HepG2 (cell line): ENCODE measurements at regions not wholly inside any gene's neighbourhood (a gene's known extent, or its start where the extent isn't known, plus 50 kb on each side); places are given as distances from the start of the nearest gene placed in this dataset.

ENCODE experiments used
- ATAC-seq: fragments of 200-7000 bp; cut with Tn5 transposase; 3 replicates; pipeline ENCODE4 v1.9.1; 2020; ENCODE audit warnings: mild to moderate bottlenecking, moderate library complexity
- BruUV-seq: library from RNA; stranded (reverse); fragments of 400-500 nt; replicated peaks from 2 replicates; lab custom pipeline; 2021; lab: Mats Ljungman, UMichigan
- CTCF ChIA-PET: fragments of 300-600 bp; formaldehyde crosslinking; extraction: SDS; loops from one replicate; lab custom pipeline; 2021; ENCODE audit warnings: low total read pairs, inconsistent platforms, low intra/inter-chr PET ratio; lab: Yijun Ruan, JAX
- POLR2A ChIA-PET: fragments of 350-600 bp; sonication (Branson Sonifier 250); formaldehyde crosslinking; loops from one replicate; lab custom pipeline; 2020; ENCODE audit warnings: antibody characterized with exemption, inconsistent platforms; lab: Yijun Ruan, JAX
- DNase-seq: peaks from one replicate; pipeline ENCODE4 v3.0.0-alpha.2; 2015; ENCODE audit warnings: low spot score
- FAIRE-seq: peaks from 3 replicates; lab custom pipeline; 2011; peaks lifted over from hg19 to GRCh38; lab: Jason Lieb, UNC
- H2AFZ ChIP-seq: one replicate; pipeline ENCODE4 v1.6.1; 2011; ENCODE audit warnings: low read length, inconsistent platforms
- H3K27ac ChIP-seq: fragments of 300-600 bp; 3 replicates; pipeline ENCODE4 v1.8.0; 2011; ENCODE audit warnings: mixed run types, mild to moderate bottlenecking, mixed read lengths, low read length, inconsistent platforms; ENCODE audit not compliant: insufficient read depth; ENCODE audit errors: extremely low read length
- H3K27me3 ChIP-seq, 2 experiments: fragments of 200-600 bp in 1 of 2; 2 replicates in 1 of 2; 3 replicates in 1 of 2; pipeline versions ENCODE4 v1.6.0 to v1.8.0; 2011; ENCODE audit warnings: low read length in 2 of 2, mild to moderate bottlenecking in 2 of 2, moderate library complexity in 2 of 2, inconsistent platforms in 1 of 2; ENCODE audit not compliant: insufficient read depth in 2 of 2, control insufficient read depth in 1 of 2
- H3K36me3 ChIP-seq, 2 experiments: fragments of 200-600 bp in 1 of 2; replicated peaks in 1 of 2; 2 replicates in 1 of 2; 3 replicates in 1 of 2; pipeline versions ENCODE4 v1.5.1 to v1.8.0; 2011; ENCODE audit warnings: low read length in 2 of 2, inconsistent platforms in 1 of 2; ENCODE audit not compliant: insufficient read depth in 2 of 2, control insufficient read depth in 1 of 2
- H3K4me1 ChIP-seq: 2 replicates; pipeline ENCODE4 v1.5.1; 2012; ENCODE audit warnings: low read length, inconsistent platforms; ENCODE audit not compliant: insufficient read depth
- H3K4me2 ChIP-seq: 2 replicates; pipeline ENCODE4 v1.6.0; 2011; ENCODE audit warnings: low read depth, low read length, inconsistent platforms
- H3K4me3 ChIP-seq, 3 experiments: fragments of 200-600 bp in 1 of 3; sonication (generic), shearing (Covaris generic) in 1 of 3; replicated peaks in 1 of 3; 2 replicates each; pipeline ENCODE4 v1.5.1; 2011 to 2016; ENCODE audit warnings: low read length in 3 of 3, inconsistent platforms in 2 of 3, low read depth in 2 of 3, mild to moderate bottlenecking in 2 of 3, control low read depth in 1 of 3, mixed read lengths in 1 of 3; ENCODE audit not compliant: insufficient read depth in 1 of 3
- H3K79me2 ChIP-seq: one replicate; pipeline ENCODE4 v1.6.1; 2011; ENCODE audit warnings: low read length, inconsistent platforms; ENCODE audit not compliant: insufficient read depth
- H3K9ac ChIP-seq: 2 replicates; pipeline ENCODE4 v1.6.0; 2011; ENCODE audit warnings: mild to moderate bottlenecking, low read depth, low read length, inconsistent platforms; ENCODE audit not compliant: insufficient read depth
- H3K9me3 ChIP-seq: 2 replicates; pipeline ENCODE4 v1.5.1; 2012; ENCODE audit warnings: mild to moderate bottlenecking, low read length
- H4K20me1 ChIP-seq: 2 replicates; pipeline ENCODE4 v1.6.0; 2011; ENCODE audit warnings: inconsistent platforms, mild to moderate bottlenecking, low read length, moderate library complexity; ENCODE audit not compliant: insufficient read depth
- NR2F6 ChIP-seq, 2 experiments: IDR thresholded peaks; 2 replicates each; pipeline ENCODE4 v1.6.1; 2016; ENCODE audit warnings: antibody characterized with exemption in 1 of 2, mild to moderate bottlenecking in 1 of 2
- SOX13 ChIP-seq, 3 experiments: fragments of 450-650 bp in 1 of 3; sonication (generic) in 1 of 3; formaldehyde crosslinking in 1 of 3; IDR thresholded peaks in 2 of 3; conservative IDR thresholded peaks in 1 of 3; 2 replicates each; pipeline versions ENCODE4 v1.5.0 to v1.6.1; 2016 to 2020; ENCODE audit warnings: antibody characterized with exemption in 1 of 3, mild to moderate bottlenecking in 1 of 3, missing compliant biosample characterization in 1 of 3, missing genetic modification reagents in 1 of 3, moderate library complexity in 1 of 3
- ZNF331 ChIP-seq: sonication (generic); formaldehyde crosslinking; IDR thresholded peaks from 2 replicates; pipeline ENCODE4 v1.4.0; 2020; ENCODE audit warnings: missing genetic modification reagents
- ZNF652 ChIP-seq: IDR thresholded peaks from 2 replicates; pipeline ENCODE4 v1.6.1; 2016; ENCODE audit warnings: low read depth, borderline replicate concordance
- WGBS: methylation state at CpG from one replicate; pipeline ENCODE4 v1.1.6; 2017; ENCODE audit warnings: low lambda C conversion rate; 5-methylcytosine and 5-hydroxymethylcytosine counted together
- in situ Hi-C: cut with HindIII; loops from 2 replicates; pipeline ENCODE4 v1.10.0; 2017; ENCODE audit warnings: low pct_unique_long_range_greater_than_20kb; ENCODE audit not compliant: extremely low pct_ligation_motif_present
- intact Hi-C: fragments of 100-400 bp; cut with micrococcal nuclease; formaldehyde crosslinking; loops from one replicate; pipeline ENCODE4 v1.10.0; 2022; ENCODE audit not compliant: unreplicated experiment
- TF ChIP-seq, protein P1 (sequence below): sonication (generic); formaldehyde crosslinking; IDR thresholded peaks from 2 replicates; pipeline ENCODE4 v1.4.0; 2020; ENCODE audit warnings: mild to moderate bottlenecking, missing genetic modification reagents, borderline replicate concordance
- TF ChIP-seq, protein P2 (sequence below): sonication (generic); formaldehyde crosslinking; IDR thresholded peaks from 2 replicates; pipeline ENCODE4 v1.9.0; 2022; ENCODE audit warnings: low read depth, missing genetic modification reagents

DNA sequence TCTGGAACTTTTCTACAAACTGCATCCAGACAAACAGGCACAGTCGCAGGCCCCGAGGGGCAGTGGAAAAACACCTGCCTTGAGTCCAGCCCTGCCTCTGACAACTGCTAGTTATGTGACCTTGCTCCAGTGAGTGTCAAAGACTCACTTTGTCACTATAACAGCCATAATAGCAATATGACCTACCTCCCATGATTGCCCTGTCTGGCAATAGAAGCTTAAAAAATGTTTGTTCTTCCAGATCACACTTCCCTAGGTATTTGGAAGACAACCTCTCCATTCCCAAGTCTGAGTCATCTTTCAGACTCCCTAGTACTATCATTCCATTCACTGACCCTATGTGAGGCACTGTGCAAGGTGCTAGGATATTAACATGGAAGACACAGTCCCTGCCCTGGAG, 74.5 kb downstream of the RPL27A start (continued):
- TF ChIP-seq SOX13 (IDR thresholded peaks at IDR 0.05) (no peak), SOX13 (CRISPR knock-in tag; conservative IDR thresholded peaks at IDR 0.05 in 1 of 2, IDR thresholded peaks at IDR 0.05 in 1 of 2) (peak in 1 of 2 experiments; percentile 35; a peak in 1 of 4 replicates), NR2F6 (IDR thresholded peaks at IDR 0.05) (no peak), NR2F6 (CRISPR knock-in tag; IDR thresholded peaks at IDR 0.05) (0 out of 2 replicates have a peak, but pooled peaks have one; percentile 7), ZNF331 (0 out of 2 replicates have a peak, but pooled peaks have one; percentile 34)
- TF ChIP-seq, protein P1, sequence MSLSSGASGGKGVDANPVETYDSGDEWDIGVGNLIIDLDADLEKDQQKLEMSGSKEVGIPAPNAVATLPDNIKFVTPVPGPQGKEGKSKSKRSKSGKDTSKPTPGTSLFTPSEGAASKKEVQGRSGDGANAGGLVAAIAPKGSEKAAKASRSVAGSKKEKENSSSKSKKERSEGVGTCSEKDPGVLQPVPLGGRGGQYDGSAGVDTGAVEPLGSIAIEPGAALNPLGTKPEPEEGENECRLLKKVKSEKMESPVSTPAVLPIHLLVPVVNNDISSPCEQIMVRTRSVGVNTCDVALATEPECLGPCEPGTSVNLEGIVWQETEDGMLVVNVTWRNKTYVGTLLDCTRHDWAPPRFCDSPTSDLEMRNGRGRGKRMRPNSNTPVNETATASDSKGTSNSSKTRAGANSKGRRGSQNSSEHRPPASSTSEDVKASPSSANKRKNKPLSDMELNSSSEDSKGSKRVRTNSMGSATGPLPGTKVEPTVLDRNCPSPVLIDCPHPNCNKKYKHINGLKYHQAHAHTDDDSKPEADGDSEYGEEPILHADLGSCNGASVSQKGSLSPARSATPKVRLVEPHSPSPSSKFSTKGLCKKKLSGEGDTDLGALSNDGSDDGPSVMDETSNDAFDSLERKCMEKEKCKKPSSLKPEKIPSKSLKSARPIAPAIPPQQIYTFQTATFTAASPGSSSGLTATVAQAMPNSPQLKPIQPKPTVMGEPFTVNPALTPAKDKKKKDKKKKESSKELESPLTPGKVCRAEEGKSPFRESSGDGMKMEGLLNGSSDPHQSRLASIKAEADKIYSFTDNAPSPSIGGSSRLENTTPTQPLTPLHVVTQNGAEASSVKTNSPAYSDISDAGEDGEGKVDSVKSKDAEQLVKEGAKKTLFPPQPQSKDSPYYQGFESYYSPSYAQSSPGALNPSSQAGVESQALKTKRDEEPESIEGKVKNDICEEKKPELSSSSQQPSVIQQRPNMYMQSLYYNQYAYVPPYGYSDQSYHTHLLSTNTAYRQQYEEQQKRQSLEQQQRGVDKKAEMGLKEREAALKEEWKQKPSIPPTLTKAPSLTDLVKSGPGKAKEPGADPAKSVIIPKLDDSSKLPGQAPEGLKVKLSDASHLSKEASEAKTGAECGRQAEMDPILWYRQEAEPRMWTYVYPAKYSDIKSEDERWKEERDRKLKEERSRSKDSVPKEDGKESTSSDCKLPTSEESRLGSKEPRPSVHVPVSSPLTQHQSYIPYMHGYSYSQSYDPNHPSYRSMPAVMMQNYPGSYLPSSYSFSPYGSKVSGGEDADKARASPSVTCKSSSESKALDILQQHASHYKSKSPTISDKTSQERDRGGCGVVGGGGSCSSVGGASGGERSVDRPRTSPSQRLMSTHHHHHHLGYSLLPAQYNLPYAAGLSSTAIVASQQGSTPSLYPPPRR (CRISPR knock-in tag) = peak; percentile 56; the same call in 1 of the 2 replicates
- TF ChIP-seq, all 625 proteins: peak for 7

DNA sequence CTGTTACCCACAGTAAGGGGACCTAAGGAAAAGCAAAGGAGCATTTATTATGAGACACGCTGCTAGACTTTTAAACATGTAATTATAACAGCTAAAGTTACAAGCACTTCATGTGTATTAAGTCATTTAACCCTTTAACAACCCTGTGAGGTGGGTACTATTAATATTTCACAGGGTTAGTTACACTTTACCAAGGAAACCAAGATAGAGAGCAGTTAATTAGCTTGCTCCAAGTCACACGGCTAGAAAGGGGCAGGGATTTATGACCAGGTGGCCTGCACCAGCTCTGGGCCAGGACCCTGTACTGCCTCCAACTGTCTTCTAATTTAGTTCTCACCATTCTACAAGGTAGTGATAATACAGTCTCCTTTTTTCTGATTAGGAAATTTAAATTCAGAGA, 74.9 kb downstream of the RPL27A start:
- 77% methylated on average over 2 of the region's 2 CpGs for WGBS
- no peak overlapping the region for H3K4me2 ChIP-seq
- intact Hi-C loops (loop anchor here (2.0 to 10.0 kb wide), 2 partner anchors 53 to 63 kb away; a partner anchor contains a TSS), in situ Hi-C loops (no loop called here)
- H3K9ac ChIP-seq = no peak overlapping the region
- peak; percentile 25; the same call in 1 of the 3 replicates for ATAC-seq
- no peak overlapping the region for H3K4me3 ChIP-seq
- no peaks in the 10 kb centered on the region for H3K9me3 ChIP-seq
- BruUV-seq = no TSS peak
- no peak overlapping the region for H2AFZ ChIP-seq
- TF ChIP-seq ZNF652 (CRISPR knock-in tag) = peak; percentile 71; the same call in 1 of the 2 replicates
- TF ChIP-seq, protein P2, sequence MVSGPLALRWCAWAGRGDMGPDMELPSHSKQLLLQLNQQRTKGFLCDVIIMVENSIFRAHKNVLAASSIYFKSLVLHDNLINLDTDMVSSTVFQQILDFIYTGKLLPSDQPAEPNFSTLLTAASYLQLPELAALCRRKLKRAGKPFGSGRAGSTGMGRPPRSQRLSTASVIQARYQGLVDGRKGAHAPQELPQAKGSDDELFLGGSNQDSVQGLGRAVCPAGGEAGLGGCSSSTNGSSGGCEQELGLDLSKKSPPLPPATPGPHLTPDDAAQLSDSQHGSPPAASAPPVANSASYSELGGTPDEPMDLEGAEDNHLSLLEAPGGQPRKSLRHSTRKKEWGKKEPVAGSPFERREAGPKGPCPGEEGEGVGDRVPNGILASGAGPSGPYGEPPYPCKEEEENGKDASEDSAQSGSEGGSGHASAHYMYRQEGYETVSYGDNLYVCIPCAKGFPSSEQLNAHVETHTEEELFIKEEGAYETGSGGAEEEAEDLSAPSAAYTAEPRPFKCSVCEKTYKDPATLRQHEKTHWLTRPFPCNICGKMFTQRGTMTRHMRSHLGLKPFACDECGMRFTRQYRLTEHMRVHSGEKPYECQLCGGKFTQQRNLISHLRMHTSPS (CRISPR knock-in tag) = no peak
- DNase-seq = no peak
- peaks cover 19% of the 10 kb centered on the region for H3K4me1 ChIP-seq
- no peaks in the 10 kb centered on the region for H3K36me3 ChIP-seq
- no peak overlapping the region for H3K27ac ChIP-seq
- no peaks in the 10 kb centered on the region for H3K27me3 ChIP-seq
- H4K20me1 ChIP-seq = no peaks in the 10 kb centered on the region
- FAIRE-seq = no peak
- no peaks in the 10 kb centered on the region for H3K79me2 ChIP-seq
- POLR2A ChIA-PET = interaction anchor here (0.8 kb wide), 1 partner anchor 75 kb away, joined by 4 read pairs; the partner anchor contains the start of genes RPL27A and TRIM66
- CTCF ChIA-PET = no interaction called here
